Vagina (tissue), 2 donors: ENCODE measurements at regions not wholly inside any gene's neighbourhood (a gene's known extent, or its start where the extent isn't known, plus 50 kb on each side); places are given as distances from the start of the nearest gene placed in this dataset.

Source experiments
- DNase-seq, 2 donors: peaks; one replicate each; pipeline ENCODE4 v3.0.0-alpha.2; 2017; ENCODE audit errors: extremely low spot score in 2 of 2
- H3K27ac ChIP-seq: fragments of 200-600 bp; sonication (generic); one replicate; pipeline ENCODE4 v1.5.1; 2019
- H3K27me3 ChIP-seq: fragments of 200-600 bp; sonication (generic); one replicate; pipeline ENCODE4 v1.5.1; 2019
- H3K36me3 ChIP-seq, 2 donors: fragments of 200-600 bp; sonication (generic); one replicate each; pipeline ENCODE4 v1.5.1; 2017 to 2019
- H3K4me1 ChIP-seq: fragments of 200-600 bp; sonication (generic); one replicate; pipeline ENCODE4 v1.5.1; 2019
- H3K4me3 ChIP-seq, 2 donors: fragments of 200-600 bp; sonication (generic); 1 replicate in 1 of 2; 2 replicates in 1 of 2; pipeline ENCODE4 v1.5.1; 2016 to 2019
- H3K9me3 ChIP-seq: fragments of 200-600 bp; sonication (generic); one replicate; pipeline ENCODE4 v1.5.1; 2019
- POLR2A ChIP-seq, 2 donors: fragments of 450-650 bp; IDR thresholded peaks; one replicate each; pipeline ENCODE4 v1.6.1; 2017; ENCODE audit warnings: antibody characterized with exemption in 2 of 2, mild to moderate bottlenecking in 2 of 2, moderate library complexity in 2 of 2
- POLR2AphosphoS5 ChIP-seq, 2 donors: sonication (generic); formaldehyde crosslinking; IDR thresholded peaks; one replicate each; pipeline ENCODE4 v1.9.0; 2017; ENCODE audit warnings: antibody characterized with exemption in 2 of 2, mild to moderate bottlenecking in 2 of 2, low read depth in 1 of 2; ENCODE audit not compliant: insufficient read depth in 1 of 2
- intact Hi-C: fragments of 100-400 bp; cut with DNase I; formaldehyde crosslinking; loops from one replicate; pipeline ENCODE4 v1.15.1; 2023
- TF ChIP-seq, protein P1 (sequence below), 3 experiments: fragments of 450-650 bp in 2 of 3; fragments of 200-600 bp in 1 of 3; sonication (generic) in 1 of 3; IDR thresholded peaks; one replicate each; pipeline ENCODE4 v1.5.1; 2017 to 2019; ENCODE audit warnings: antibody characterized with exemption in 3 of 3, mild to moderate bottlenecking in 2 of 3, moderate library complexity in 2 of 3

DNA sequence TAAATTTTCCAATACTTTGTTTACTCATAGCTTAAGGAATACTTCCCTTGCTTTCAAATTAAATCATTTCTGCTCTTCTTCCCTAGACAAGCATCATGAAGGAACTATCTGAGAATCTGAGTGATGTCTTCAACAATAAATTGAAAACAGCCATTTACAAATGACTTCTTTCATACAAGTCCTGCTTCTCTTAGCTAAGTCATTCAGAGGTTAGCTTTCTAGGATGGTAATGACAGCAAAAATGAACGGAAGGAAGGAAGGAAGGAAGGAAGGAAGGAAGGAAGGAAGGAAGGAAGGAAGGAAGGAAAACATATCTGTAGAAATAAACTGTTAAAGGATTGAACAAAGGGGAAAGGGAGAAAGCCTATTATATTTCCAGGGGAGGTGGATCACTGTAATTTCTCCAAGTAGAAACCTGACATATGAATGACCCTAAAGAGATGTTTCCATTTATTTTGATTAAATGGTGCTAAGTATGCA lies 335.0 kb upstream of the KYNU start:
- H3K36me3 ChIP-seq: no peaks in the 10 kb centered on the region
- TF ChIP-seq, protein P1, sequence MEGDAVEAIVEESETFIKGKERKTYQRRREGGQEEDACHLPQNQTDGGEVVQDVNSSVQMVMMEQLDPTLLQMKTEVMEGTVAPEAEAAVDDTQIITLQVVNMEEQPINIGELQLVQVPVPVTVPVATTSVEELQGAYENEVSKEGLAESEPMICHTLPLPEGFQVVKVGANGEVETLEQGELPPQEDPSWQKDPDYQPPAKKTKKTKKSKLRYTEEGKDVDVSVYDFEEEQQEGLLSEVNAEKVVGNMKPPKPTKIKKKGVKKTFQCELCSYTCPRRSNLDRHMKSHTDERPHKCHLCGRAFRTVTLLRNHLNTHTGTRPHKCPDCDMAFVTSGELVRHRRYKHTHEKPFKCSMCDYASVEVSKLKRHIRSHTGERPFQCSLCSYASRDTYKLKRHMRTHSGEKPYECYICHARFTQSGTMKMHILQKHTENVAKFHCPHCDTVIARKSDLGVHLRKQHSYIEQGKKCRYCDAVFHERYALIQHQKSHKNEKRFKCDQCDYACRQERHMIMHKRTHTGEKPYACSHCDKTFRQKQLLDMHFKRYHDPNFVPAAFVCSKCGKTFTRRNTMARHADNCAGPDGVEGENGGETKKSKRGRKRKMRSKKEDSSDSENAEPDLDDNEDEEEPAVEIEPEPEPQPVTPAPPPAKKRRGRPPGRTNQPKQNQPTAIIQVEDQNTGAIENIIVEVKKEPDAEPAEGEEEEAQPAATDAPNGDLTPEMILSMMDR (IDR thresholded peaks at IDR 0.05): no peak
- no peak for TF ChIP-seq POLR2A (IDR thresholded peaks at IDR 0.05)
- no peak for TF ChIP-seq POLR2AphosphoS5 (IDR thresholded peaks at IDR 0.05; ENCODE audit: insufficient read depth in 1 of 2, low read depth in 1 of 2)
- no peaks in the 10 kb centered on the region for H3K4me1 ChIP-seq
- no peak overlapping the region for H3K27ac ChIP-seq
- H3K4me3 ChIP-seq: no peak overlapping the region
- intact Hi-C loops: no loop called here
- no peak for DNase-seq
- no peaks in the 10 kb centered on the region for H3K27me3 ChIP-seq
- H3K9me3 ChIP-seq: no peaks in the 10 kb centered on the region

DNA sequence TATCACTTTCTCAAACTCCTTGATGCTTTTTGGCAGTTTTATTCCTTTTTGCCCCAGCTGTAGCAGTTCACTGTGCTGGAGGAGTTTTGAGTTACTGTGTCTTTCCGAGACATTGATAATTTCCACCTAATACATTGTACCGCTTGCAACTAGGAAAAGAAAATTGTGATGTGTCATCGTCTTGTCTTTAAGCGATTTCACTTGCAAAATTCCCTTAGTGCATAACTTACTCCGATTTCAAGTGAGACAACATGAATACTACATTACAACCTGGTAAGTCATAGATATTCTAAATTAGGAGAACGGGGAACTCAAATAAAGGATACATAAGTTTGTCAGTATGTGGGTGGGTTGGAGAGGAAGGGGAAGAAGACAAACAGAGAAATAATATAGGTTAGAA lies 340.5 kb upstream of the KYNU start:
- no peak overlapping the region for H3K4me3 ChIP-seq
- H3K4me1 ChIP-seq: no peaks in the 10 kb centered on the region
- no peak for TF ChIP-seq POLR2A (IDR thresholded peaks at IDR 0.05)
- TF ChIP-seq, protein P1 (IDR thresholded peaks at IDR 0.05): no peak
- no peak for TF ChIP-seq POLR2AphosphoS5 (IDR thresholded peaks at IDR 0.05; ENCODE audit: insufficient read depth in 1 of 2, low read depth in 1 of 2)
- H3K36me3 ChIP-seq: no peaks in the 10 kb centered on the region
- intact Hi-C loops: no loop called here
- H3K9me3 ChIP-seq: no peaks in the 10 kb centered on the region
- H3K27ac ChIP-seq: no peak overlapping the region
- H3K27me3 ChIP-seq: no peaks in the 10 kb centered on the region
- DNase-seq: no peak

DNA sequence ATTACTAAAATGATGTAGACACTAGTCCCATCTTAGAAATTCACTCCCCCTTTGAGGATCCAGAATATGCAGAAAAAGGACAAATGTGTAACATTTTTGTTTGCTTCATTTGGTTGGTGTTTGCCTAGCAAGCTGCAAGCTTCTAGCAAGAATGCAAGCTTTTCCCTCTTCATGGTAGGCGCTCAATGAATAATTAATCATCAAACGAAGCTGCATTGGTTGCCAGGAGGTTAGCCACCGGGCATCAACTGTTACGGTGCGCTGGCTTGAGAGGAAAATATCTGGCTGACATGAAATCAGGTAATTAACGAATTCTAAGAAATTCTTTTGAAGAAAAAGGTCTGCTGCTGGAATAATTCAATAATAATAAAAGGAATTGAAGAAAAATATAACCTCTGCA lies 341.0 kb upstream of the KYNU start:
- Histone ChIP-seq H3K36me3 (no peaks in the 10 kb centered on the region), H3K4me1 (no peaks in the 10 kb centered on the region), H3K4me3 (no peak overlapping the region), H3K27me3 (no peaks in the 10 kb centered on the region), H3K9me3 (no peaks in the 10 kb centered on the region), H3K27ac (no peak overlapping the region)
- DNase-seq: no peak
- intact Hi-C loops: no loop called here
- TF ChIP-seq, protein P1 (IDR thresholded peaks at IDR 0.05): no peak
- TF ChIP-seq POLR2AphosphoS5 (IDR thresholded peaks at IDR 0.05; ENCODE audit: insufficient read depth in 1 of 2, low read depth in 1 of 2) (no peak), POLR2A (IDR thresholded peaks at IDR 0.05) (no peak)

DNA sequence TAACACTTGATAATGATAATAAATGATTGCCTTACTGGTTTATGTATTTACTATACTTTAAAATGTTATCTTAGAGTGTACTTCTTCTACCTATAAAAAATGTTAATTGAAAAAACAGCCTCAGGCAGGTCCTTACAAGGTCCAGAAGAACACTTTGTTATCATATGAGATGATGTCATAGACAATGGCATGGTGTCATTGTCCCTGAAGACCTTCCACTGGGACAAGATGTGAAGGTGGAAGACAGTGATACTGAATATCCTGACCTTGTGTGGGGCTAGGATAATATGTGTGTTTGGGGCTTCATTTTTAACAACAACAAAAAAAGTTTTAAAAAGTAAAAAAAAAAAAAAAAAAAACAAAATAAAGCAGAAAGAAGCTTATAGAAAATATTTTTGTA lies 342.2 kb upstream of the KYNU start:
- no peak for TF ChIP-seq POLR2AphosphoS5 (IDR thresholded peaks at IDR 0.05; ENCODE audit: insufficient read depth in 1 of 2, low read depth in 1 of 2)
- no peak for TF ChIP-seq POLR2A (IDR thresholded peaks at IDR 0.05)
- TF ChIP-seq, protein P1 (IDR thresholded peaks at IDR 0.05): no peak
- H3K27ac ChIP-seq: no peak overlapping the region
- intact Hi-C loops: no loop called here
- DNase-seq: no peak
- H3K27me3 ChIP-seq: no peaks in the 10 kb centered on the region
- no peak overlapping the region for H3K4me3 ChIP-seq
- H3K4me1 ChIP-seq: no peaks in the 10 kb centered on the region
- H3K9me3 ChIP-seq: no peaks in the 10 kb centered on the region
- H3K36me3 ChIP-seq: no peaks in the 10 kb centered on the region

DNA sequence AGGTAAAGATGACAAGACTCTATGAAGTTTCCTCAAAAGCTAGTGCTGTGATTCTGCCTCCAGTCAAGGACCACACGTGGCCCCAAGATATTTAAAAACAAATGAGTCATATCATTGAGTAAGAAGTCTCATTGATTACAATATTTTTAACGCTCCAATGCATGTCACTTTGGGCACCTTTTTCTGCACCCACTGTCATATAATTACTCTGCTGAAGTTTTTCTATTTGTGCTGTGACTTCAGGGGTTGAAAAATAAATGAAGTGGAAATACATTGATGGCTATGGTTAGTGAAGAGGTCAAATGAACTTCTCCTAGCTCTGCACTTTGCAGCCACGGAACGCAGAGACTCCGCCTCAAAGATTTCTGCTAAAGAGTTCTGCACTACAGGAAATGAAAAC lies 344.3 kb upstream of the KYNU start:
- H3K4me3 ChIP-seq: no peak overlapping the region
- no peaks in the 10 kb centered on the region for H3K36me3 ChIP-seq
- no peaks in the 10 kb centered on the region for H3K27me3 ChIP-seq
- H3K4me1 ChIP-seq: no peaks in the 10 kb centered on the region
- H3K9me3 ChIP-seq: no peaks in the 10 kb centered on the region
- intact Hi-C loops: no loop called here
- no peak overlapping the region for H3K27ac ChIP-seq
- no peak for DNase-seq
- TF ChIP-seq POLR2A (IDR thresholded peaks at IDR 0.05): no peak
- TF ChIP-seq, protein P1 (IDR thresholded peaks at IDR 0.05): no peak
- TF ChIP-seq POLR2AphosphoS5 (IDR thresholded peaks at IDR 0.05; ENCODE audit: insufficient read depth in 1 of 2, low read depth in 1 of 2): no peak
